CD4-positive, alpha-beta T cell treated with Interleukin-17A for 1 hour (primary cell): ENCODE measurements at regions not wholly inside any gene's neighbourhood (a gene's known extent, or its start where the extent isn't known, plus 50 kb on each side); places are given as distances from the start of the nearest gene placed in this dataset.
"Not testable (repeated sequence)": the region's sequence is repeated elsewhere in the genome, so short reads cannot be mapped to it uniquely, and the experiment has no call there.

Source experiments
- DNase-seq: peaks from one replicate; pipeline ENCODE4 v3.0.0-alpha.2; 2020

- no peak for DNase-seq
Measured at GRCh38 chr5:75940418-75940817, 142.8 kb upstream of the SV2C start.

GRCh38 chr5:75935572-75935971, 147.6 kb upstream of the SV2C start:
- DNase-seq, result no peak

GRCh38 chr5:75933489-75933888, 149.7 kb upstream of the SV2C start:
- no peak for DNase-seq

- DNase-seq, result no peak
Measured at GRCh38 chr5:75931175-75931574, 152.0 kb upstream of the SV2C start.

- no peak for DNase-seq
Measured at GRCh38 chr5:75928992-75929391, 154.2 kb upstream of the SV2C start.

GRCh38 chr5:75922480-75922879, 160.7 kb upstream of the SV2C start:
- DNase-seq, result no peak

- no peak for DNase-seq
Measured at GRCh38 chr5:75921011-75921410, 162.2 kb upstream of the SV2C start.

GRCh38 chr5:75916144-75916543, 167.0 kb upstream of the SV2C start:
- no peak for DNase-seq

GRCh38 chr5:75909223-75909622, 174.0 kb upstream of the SV2C start:
- no peak for DNase-seq

GRCh38 chr5:75907651-75908050, 175.5 kb upstream of the SV2C start:
- DNase-seq, result no peak

- DNase-seq, result no peak
Measured at GRCh38 chr5:75894482-75894881, 177.2 kb upstream of the POC5 start.

GRCh38 chr5:75891736-75892135, 174.5 kb upstream of the POC5 start:
- no peak for DNase-seq

GRCh38 chr5:75891020-75891419, 173.8 kb upstream of the POC5 start:
- no peak for DNase-seq

GRCh38 chr5:75890546-75890945, 173.3 kb upstream of the POC5 start:
- no peak for DNase-seq

GRCh38 chr5:75886706-75887105, 169.5 kb upstream of the POC5 start:
- no peak for DNase-seq

GRCh38 chr5:75885849-75886596, 168.8 kb upstream of the POC5 start:
- peak; percentile 2 for DNase-seq

GRCh38 chr5:75885321-75885720, 168.1 kb upstream of the POC5 start:
- no peak for DNase-seq

- DNase-seq, result no peak
Measured at GRCh38 chr5:75869891-75870290, 152.7 kb upstream of the POC5 start.

- no peak for DNase-seq
Measured at GRCh38 chr5:75862872-75863271, 145.6 kb upstream of the POC5 start.

- not testable (repeated sequence) for DNase-seq
Measured at GRCh38 chr5:75859621-75860020, 142.4 kb upstream of the POC5 start.

GRCh38 chr5:75856056-75856455, 138.8 kb upstream of the POC5 start:
- no peak for DNase-seq

GRCh38 chr5:75848077-75848476, 130.8 kb upstream of the POC5 start:
- DNase-seq, result no peak

GRCh38 chr5:75847561-75848021, 130.4 kb upstream of the POC5 start:
- DNase-seq, result no peak

GRCh38 chr5:75844301-75844700, 127.1 kb upstream of the POC5 start:
- DNase-seq, result no peak

- DNase-seq, result no peak
Measured at GRCh38 chr5:75843319-75843718, 126.1 kb upstream of the POC5 start.
